ENCODE measurements at regions not wholly inside any gene's neighbourhood (a gene's known extent, or its start where the extent isn't known, plus 50 kb on each side); places are given as distances from the start of the nearest gene placed in this dataset.
"Not testable (repeated sequence)": the region's sequence is repeated elsewhere in the genome, so short reads cannot be mapped to it uniquely, and the experiment has no call there.

GRCh38 chr3:193130576-193130975, 110.4 kb upstream of the PLAAT1 start:
- DNase-seq = no peak

- no peak for DNase-seq
Measured at GRCh38 chr3:193132241-193132640, 108.8 kb upstream of the PLAAT1 start.

GRCh38 chr3:193132964-193133363, 108.1 kb upstream of the PLAAT1 start:
- peak; percentile 62 for DNase-seq

GRCh38 chr3:193134856-193135255, 106.2 kb upstream of the PLAAT1 start:
- peak; percentile 33 for DNase-seq

- no peak for DNase-seq
Measured at GRCh38 chr3:193140381-193140780, 100.6 kb upstream of the PLAAT1 start.

GRCh38 chr3:193145248-193145647, 95.8 kb upstream of the PLAAT1 start:
- DNase-seq = no peak

- DNase-seq = no peak
Measured at GRCh38 chr3:193148688-193149473, 92.1 kb upstream of the PLAAT1 start.

- no peak for DNase-seq
Measured at GRCh38 chr3:193149998-193150397, 91.0 kb upstream of the PLAAT1 start.

- DNase-seq = not testable (repeated sequence)
Measured at GRCh38 chr3:193155044-193155781, 85.8 kb upstream of the PLAAT1 start.

- no peak for DNase-seq
Measured at GRCh38 chr3:193157051-193157450, 84.0 kb upstream of the PLAAT1 start.

- peak; percentile 31 for DNase-seq
Measured at GRCh38 chr3:193165431-193166120, 75.4 kb upstream of the PLAAT1 start.

- DNase-seq = no peak
Measured at GRCh38 chr3:193168931-193169330, 72.1 kb upstream of the PLAAT1 start.

GRCh38 chr3:193174140-193174539, 66.9 kb upstream of the PLAAT1 start:
- no peak for DNase-seq

GRCh38 chr3:193179332-193180012, 61.5 kb upstream of the PLAAT1 start:
- DNase-seq = not testable (repeated sequence)

GRCh38 chr3:193187070-193187722, 53.8 kb upstream of the PLAAT1 start:
- DNase-seq = peak; percentile 56

- peak; percentile 99 for DNase-seq
Measured at GRCh38 chr3:193190146-193190786, 50.8 kb upstream of the PLAAT1 start.

Measured in NCI-H2171 treated with DMSO at 0.1 percent for 48 hours (cell line).